ENCODE measurements at regions not wholly inside any gene's neighbourhood (a gene's known extent, or its start where the extent isn't known, plus 50 kb on each side); places are given as distances from the start of the nearest gene placed in this dataset.

DNA sequence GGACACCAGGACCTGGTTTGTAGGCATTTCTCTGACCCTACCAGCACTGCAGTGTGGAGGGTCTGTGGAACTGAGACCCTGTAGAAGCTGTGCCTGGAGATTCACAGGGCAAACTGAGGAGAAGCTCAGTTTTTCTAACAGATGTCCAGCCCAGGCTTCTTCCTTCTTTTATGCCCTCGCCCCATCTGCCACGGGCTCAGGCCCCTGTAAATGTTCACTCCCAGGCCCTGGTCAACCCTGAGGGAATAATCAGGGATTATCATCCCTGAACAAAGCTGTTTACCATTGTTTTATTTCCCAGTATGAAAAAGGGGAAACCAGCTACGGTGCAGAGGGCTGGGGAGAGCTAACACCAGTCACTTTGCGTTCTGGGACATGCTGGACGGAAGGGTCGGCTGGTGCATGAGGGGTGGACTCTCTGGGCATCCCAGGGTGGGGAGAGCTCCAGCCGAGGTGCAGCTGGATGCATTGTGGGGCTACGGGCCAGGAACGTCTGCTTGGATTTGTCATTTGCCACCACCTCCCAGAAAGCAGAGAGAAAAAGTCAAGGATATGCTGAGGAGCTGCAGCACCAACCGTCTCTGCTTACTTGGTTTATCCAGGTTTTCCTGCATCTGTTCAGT lies 183.8 kb downstream of the TFCP2L1 start:
- Histone ChIP-seq H3K4me1 (ENCODE audit: control insufficient read depth, insufficient read depth, low read length) (peaks cover 18% of the 10 kb centered on the region), H3K27ac (ENCODE audit: low read length) (no peak overlapping the region), H3K4me3 (ENCODE audit: low read length in 2 of 2) (no peak overlapping the region), H3K9me3 (ENCODE audit: control insufficient read depth in 2 of 2, low read length in 2 of 2) (no peaks in the 10 kb centered on the region), H3K36me3 (ENCODE audit: control insufficient read depth in 2 of 2, insufficient read depth in 2 of 2, low read length in 2 of 2) (no peaks in the 10 kb centered on the region), H3K9ac (ENCODE audit: low read length in 2 of 2) (no peak overlapping the region), H3K27me3 (ENCODE audit: control insufficient read depth in 1 of 2, insufficient read depth in 2 of 2, low read length in 2 of 2) (no peaks in the 10 kb centered on the region)

- Histone ChIP-seq H3K27ac (ENCODE audit: low read length) (no peak overlapping the region), H3K9me3 (ENCODE audit: control insufficient read depth in 2 of 2, low read length in 2 of 2) (no peaks in the 10 kb centered on the region), H3K27me3 (ENCODE audit: control insufficient read depth in 1 of 2, insufficient read depth in 2 of 2, low read length in 2 of 2) (peaks cover 0 to 1% of the 10 kb centered on the region in 2 donors), H3K4me3 (ENCODE audit: low read length in 2 of 2) (no peak overlapping the region), H3K4me1 (ENCODE audit: control insufficient read depth, insufficient read depth, low read length) (peaks cover 18% of the 10 kb centered on the region), H3K9ac (ENCODE audit: low read length in 2 of 2) (no peak overlapping the region), H3K36me3 (ENCODE audit: control insufficient read depth in 2 of 2, insufficient read depth in 2 of 2, low read length in 2 of 2) (no peaks in the 10 kb centered on the region)
These were observed 182.1 kb downstream of the TFCP2L1 start for GRCh38 chr2:121102941-121103340.

GRCh38 chr2:121103960-121104359 lies 181.0 kb downstream of the TFCP2L1 start:
- H3K9ac ChIP-seq (ENCODE audit: low read length in 2 of 2) = no peak overlapping the region
- H3K4me1 ChIP-seq (ENCODE audit: control insufficient read depth, insufficient read depth, low read length) = peaks cover 18% of the 10 kb centered on the region
- no peak overlapping the region for H3K27ac ChIP-seq (ENCODE audit: low read length)
- H3K4me3 ChIP-seq (ENCODE audit: low read length in 2 of 2) = no peak overlapping the region
- peaks cover 0 to 3% of the 10 kb centered on the region in 2 donors for H3K27me3 ChIP-seq (ENCODE audit: control insufficient read depth in 1 of 2, insufficient read depth in 2 of 2, low read length in 2 of 2)
- H3K36me3 ChIP-seq (ENCODE audit: control insufficient read depth in 2 of 2, insufficient read depth in 2 of 2, low read length in 2 of 2) = no peaks in the 10 kb centered on the region
- H3K9me3 ChIP-seq (ENCODE audit: control insufficient read depth in 2 of 2, low read length in 2 of 2) = no peaks in the 10 kb centered on the region

GRCh38 chr2:121104721-121105141 lies 180.3 kb downstream of the TFCP2L1 start:
- no peak overlapping the region for H3K9ac ChIP-seq (ENCODE audit: low read length in 2 of 2)
- no peak overlapping the region for H3K27ac ChIP-seq (ENCODE audit: low read length)

DNA sequence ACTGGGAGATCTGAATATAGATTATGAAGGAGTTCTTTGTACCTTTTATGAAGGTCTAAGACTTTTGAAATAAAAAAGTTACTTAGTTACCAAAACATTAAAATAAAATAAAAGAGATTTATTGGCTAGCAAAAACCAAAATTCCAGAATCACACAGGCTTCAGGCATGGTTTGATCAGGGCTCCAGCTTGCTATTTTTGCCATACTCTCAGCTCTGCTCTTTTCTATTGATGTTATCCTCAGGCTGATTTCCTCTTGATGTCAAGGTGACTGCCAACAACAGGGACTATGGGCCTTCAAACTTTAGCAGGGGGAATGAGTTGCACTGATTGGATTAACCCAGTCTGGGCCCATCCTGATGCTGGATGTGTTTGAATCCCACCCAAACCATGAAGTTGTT lies 174.1 kb downstream of the TFCP2L1 start:
- H3K36me3 ChIP-seq (ENCODE audit: control insufficient read depth in 2 of 2, insufficient read depth in 2 of 2, low read length in 2 of 2) = no peaks in the 10 kb centered on the region
- peaks cover 0 to 3% of the 10 kb centered on the region in 2 donors for H3K9me3 ChIP-seq (ENCODE audit: control insufficient read depth in 2 of 2, low read length in 2 of 2)
- no peak overlapping the region for H3K9ac ChIP-seq (ENCODE audit: low read length in 2 of 2)
- H3K27ac ChIP-seq (ENCODE audit: low read length) = no peak overlapping the region
- no peak overlapping the region for H3K4me3 ChIP-seq (ENCODE audit: low read length in 2 of 2)
- H3K27me3 ChIP-seq (ENCODE audit: control insufficient read depth in 1 of 2, insufficient read depth in 2 of 2, low read length in 2 of 2) = peaks cover 0 to 3% of the 10 kb centered on the region in 2 donors
- H3K4me1 ChIP-seq (ENCODE audit: control insufficient read depth, insufficient read depth, low read length) = no peaks in the 10 kb centered on the region

More at GRCh38 chr2:121104721-121105141, 180.3 kb downstream of the TFCP2L1 start:
- Histone ChIP-seq H3K4me3 (ENCODE audit: low read length in 2 of 2) (no peak overlapping the region), H3K27me3 (ENCODE audit: control insufficient read depth in 1 of 2, insufficient read depth in 2 of 2, low read length in 2 of 2) (peaks cover 0 to 3% of the 10 kb centered on the region in 2 donors), H3K9me3 (ENCODE audit: control insufficient read depth in 2 of 2, low read length in 2 of 2) (no peaks in the 10 kb centered on the region), H3K4me1 (ENCODE audit: control insufficient read depth, insufficient read depth, low read length) (peaks cover 12% of the 10 kb centered on the region), H3K36me3 (ENCODE audit: control insufficient read depth in 2 of 2, insufficient read depth in 2 of 2, low read length in 2 of 2) (no peaks in the 10 kb centered on the region)

DNA sequence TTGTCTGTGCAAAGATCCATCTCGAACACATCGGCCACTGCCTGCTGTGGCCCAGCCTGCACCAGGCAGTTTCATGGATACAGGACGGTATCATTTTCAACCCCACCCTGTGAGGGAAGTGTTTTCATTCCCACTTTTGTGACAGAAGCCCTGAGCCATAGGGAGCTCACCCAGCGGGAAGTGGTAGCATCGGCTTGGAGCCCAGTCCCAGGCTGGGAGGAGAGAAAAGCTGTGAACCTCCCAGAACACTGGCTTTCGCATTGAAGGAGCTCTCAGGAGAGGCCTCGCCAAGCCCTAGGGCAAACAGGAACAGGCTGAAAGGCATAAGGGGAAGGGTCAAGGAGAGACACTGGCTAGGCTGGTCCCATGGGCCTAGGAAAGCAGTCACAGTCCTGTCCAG lies 166.1 kb downstream of the TFCP2L1 start:
- Histone ChIP-seq H3K9me3 (ENCODE audit: control insufficient read depth in 2 of 2, low read length in 2 of 2) (no peaks in the 10 kb centered on the region), H3K4me1 (ENCODE audit: control insufficient read depth, insufficient read depth, low read length) (no peaks in the 10 kb centered on the region), H3K4me3 (ENCODE audit: low read length in 2 of 2) (no peak overlapping the region), H3K9ac (ENCODE audit: low read length in 2 of 2) (no peak overlapping the region), H3K27me3 (ENCODE audit: control insufficient read depth in 1 of 2, insufficient read depth in 2 of 2, low read length in 2 of 2) (peaks cover 3 to 7% of the 10 kb centered on the region in 2 donors), H3K36me3 (ENCODE audit: control insufficient read depth in 2 of 2, insufficient read depth in 2 of 2, low read length in 2 of 2) (no peaks in the 10 kb centered on the region), H3K27ac (ENCODE audit: low read length) (no peak overlapping the region)

DNA sequence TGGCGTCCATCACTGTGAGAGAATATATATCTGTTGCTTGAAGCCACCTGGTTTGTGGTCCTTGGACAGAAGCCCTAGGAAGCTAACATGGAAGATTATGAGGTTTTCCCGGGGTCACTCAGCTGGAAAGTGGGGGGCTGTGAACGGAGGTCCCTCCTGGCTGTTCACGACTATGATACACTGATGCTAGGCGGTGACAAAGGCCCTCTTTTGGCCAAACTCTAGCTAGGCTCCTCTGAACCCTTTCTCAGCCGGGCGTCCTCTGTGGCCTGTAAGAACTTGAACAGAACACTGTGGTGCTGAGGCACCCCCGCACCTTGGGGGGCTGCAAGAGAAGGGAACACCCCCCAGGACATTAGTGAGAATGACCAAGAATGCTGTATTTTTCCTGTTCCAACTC lies 164.6 kb downstream of the TFCP2L1 start:
- H3K9ac ChIP-seq (ENCODE audit: low read length in 2 of 2) = no peak overlapping the region
- no peak overlapping the region for H3K4me3 ChIP-seq (ENCODE audit: low read length in 2 of 2)
- H3K4me1 ChIP-seq (ENCODE audit: control insufficient read depth, insufficient read depth, low read length) = no peaks in the 10 kb centered on the region
- peaks cover 3 to 8% of the 10 kb centered on the region in 2 donors for H3K27me3 ChIP-seq (ENCODE audit: control insufficient read depth in 1 of 2, insufficient read depth in 2 of 2, low read length in 2 of 2)
- H3K36me3 ChIP-seq (ENCODE audit: control insufficient read depth in 2 of 2, insufficient read depth in 2 of 2, low read length in 2 of 2) = no peaks in the 10 kb centered on the region
- no peak overlapping the region for H3K27ac ChIP-seq (ENCODE audit: low read length)
- no peaks in the 10 kb centered on the region for H3K9me3 ChIP-seq (ENCODE audit: control insufficient read depth in 2 of 2, low read length in 2 of 2)

DNA sequence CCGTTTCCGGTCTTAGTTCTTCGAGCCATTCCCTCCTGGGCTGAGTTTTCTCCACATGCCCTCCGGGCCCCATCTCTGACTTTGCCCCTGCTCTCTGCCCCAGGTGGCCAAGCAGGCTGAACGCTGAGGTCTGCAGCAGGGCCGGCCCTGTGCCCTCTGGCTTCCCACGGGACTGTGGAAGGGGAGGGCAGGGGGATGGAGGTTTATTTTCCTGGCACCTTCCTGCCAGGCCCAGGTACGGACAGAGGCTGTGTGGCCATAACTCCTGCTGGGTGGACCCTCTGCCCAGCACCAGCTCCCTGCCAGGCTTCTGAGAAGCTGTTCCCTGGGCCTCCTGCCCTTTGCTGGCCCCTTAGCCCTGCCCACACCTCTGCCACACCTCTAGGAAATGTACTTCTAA lies 164.0 kb downstream of the TFCP2L1 start:
- Histone ChIP-seq H3K36me3 (ENCODE audit: control insufficient read depth in 2 of 2, insufficient read depth in 2 of 2, low read length in 2 of 2) (no peaks in the 10 kb centered on the region), H3K27me3 (ENCODE audit: control insufficient read depth in 1 of 2, insufficient read depth in 2 of 2, low read length in 2 of 2) (peaks cover 3 to 8% of the 10 kb centered on the region in 2 donors), H3K27ac (ENCODE audit: low read length) (no peak overlapping the region), H3K9ac (ENCODE audit: low read length in 2 of 2) (no peak overlapping the region), H3K4me3 (ENCODE audit: low read length in 2 of 2) (no peak overlapping the region), H3K4me1 (ENCODE audit: control insufficient read depth, insufficient read depth, low read length) (no peaks in the 10 kb centered on the region), H3K9me3 (ENCODE audit: control insufficient read depth in 2 of 2, low read length in 2 of 2) (no peaks in the 10 kb centered on the region)

DNA sequence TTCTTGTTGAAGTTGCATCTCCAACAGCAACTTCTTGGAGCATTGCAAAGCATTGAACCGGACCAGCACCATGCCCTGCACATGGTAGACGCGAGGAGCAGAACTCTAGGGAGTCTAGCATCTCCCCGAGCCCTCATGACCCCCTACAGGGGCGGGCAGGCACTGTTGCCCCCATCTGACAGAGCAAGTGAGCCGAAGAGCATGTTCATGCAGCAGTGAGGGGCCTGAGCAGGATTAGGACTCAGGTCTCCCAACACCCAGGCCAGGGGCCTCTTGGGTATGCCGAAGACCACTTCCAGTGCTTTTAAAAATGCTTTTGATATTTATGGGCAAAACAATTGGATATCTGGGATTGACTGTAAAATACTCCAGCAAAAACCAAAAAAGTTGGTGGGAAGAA lies 163.3 kb downstream of the TFCP2L1 start:
- Histone ChIP-seq H3K9me3 (ENCODE audit: control insufficient read depth in 2 of 2, low read length in 2 of 2) (no peaks in the 10 kb centered on the region), H3K4me1 (ENCODE audit: control insufficient read depth, insufficient read depth, low read length) (no peaks in the 10 kb centered on the region), H3K9ac (ENCODE audit: low read length in 2 of 2) (no peak overlapping the region), H3K36me3 (ENCODE audit: control insufficient read depth in 2 of 2, insufficient read depth in 2 of 2, low read length in 2 of 2) (no peaks in the 10 kb centered on the region), H3K4me3 (ENCODE audit: low read length in 2 of 2) (no peak overlapping the region), H3K27me3 (ENCODE audit: control insufficient read depth in 1 of 2, insufficient read depth in 2 of 2, low read length in 2 of 2) (peaks cover 3 to 8% of the 10 kb centered on the region in 2 donors), H3K27ac (ENCODE audit: low read length) (no peak overlapping the region)

DNA sequence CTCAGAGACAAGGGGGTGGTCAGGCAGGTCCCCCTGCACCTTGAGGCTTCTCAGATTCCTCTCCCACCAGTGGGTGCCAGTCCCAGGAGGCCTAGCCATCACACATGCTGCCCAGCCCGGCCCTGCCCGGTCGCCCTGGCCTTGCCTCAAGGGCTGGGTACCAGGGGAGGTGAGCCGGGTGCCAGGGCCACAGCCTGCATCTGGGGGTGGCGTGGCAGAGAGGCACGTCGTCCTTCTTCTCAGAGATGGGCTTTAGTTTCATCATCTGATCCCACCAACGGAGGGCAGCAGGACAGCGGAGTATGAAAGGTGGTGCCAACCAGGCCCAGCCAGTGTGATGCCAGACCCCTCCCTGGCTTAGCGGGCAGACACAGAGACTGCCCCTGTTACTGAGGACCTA lies 161.7 kb downstream of the TFCP2L1 start:
- no peak overlapping the region for H3K9ac ChIP-seq (ENCODE audit: low read length in 2 of 2)
- H3K4me1 ChIP-seq (ENCODE audit: control insufficient read depth, insufficient read depth, low read length) = no peaks in the 10 kb centered on the region
- H3K4me3 ChIP-seq (ENCODE audit: low read length in 2 of 2) = no peak overlapping the region

GRCh38 chr2:121124330-121124729 lies 160.7 kb downstream of the TFCP2L1 start:
- H3K9me3 ChIP-seq (ENCODE audit: control insufficient read depth in 2 of 2, low read length in 2 of 2) = no peaks in the 10 kb centered on the region
- no peak overlapping the region for H3K9ac ChIP-seq (ENCODE audit: low read length in 2 of 2)
- H3K4me1 ChIP-seq (ENCODE audit: control insufficient read depth, insufficient read depth, low read length) = no peaks in the 10 kb centered on the region
- no peak overlapping the region for H3K27ac ChIP-seq (ENCODE audit: low read length)
- H3K36me3 ChIP-seq (ENCODE audit: control insufficient read depth in 2 of 2, insufficient read depth in 2 of 2, low read length in 2 of 2) = no peaks in the 10 kb centered on the region
- peaks cover 3 to 8% of the 10 kb centered on the region in 2 donors for H3K27me3 ChIP-seq (ENCODE audit: control insufficient read depth in 1 of 2, insufficient read depth in 2 of 2, low read length in 2 of 2)
- H3K4me3 ChIP-seq (ENCODE audit: low read length in 2 of 2) = no peak overlapping the region

More for the DNA sequence above, 161.7 kb downstream of the TFCP2L1 start:
- no peak overlapping the region for H3K27ac ChIP-seq (ENCODE audit: low read length)
- H3K9me3 ChIP-seq (ENCODE audit: control insufficient read depth in 2 of 2, low read length in 2 of 2) = no peaks in the 10 kb centered on the region
- H3K27me3 ChIP-seq (ENCODE audit: control insufficient read depth in 1 of 2, insufficient read depth in 2 of 2, low read length in 2 of 2) = peaks cover 3 to 8% of the 10 kb centered on the region in 2 donors
- no peaks in the 10 kb centered on the region for H3K36me3 ChIP-seq (ENCODE audit: control insufficient read depth in 2 of 2, insufficient read depth in 2 of 2, low read length in 2 of 2)
